Epithelial cell of prostate (primary cell): ENCODE measurements at regions not wholly inside any gene's neighbourhood (a gene's known extent, or its start where the extent isn't known, plus 50 kb on each side); places are given as distances from the start of the nearest gene placed in this dataset.

Experiments
- DNase-seq: peaks from one replicate; pipeline ENCODE4 v3.0.0-alpha.2; 2011; ENCODE audit warnings: low read depth, low spot score
- H3K27ac ChIP-seq: fragments of 450-650 bp; 2 replicates; pipeline ENCODE4 v1.5.1; 2017; ENCODE audit warnings: mild to moderate bottlenecking

GRCh38 chr13:82912564-82912963 is 969.7 kb downstream of the SLITRK1 start:
- DNase-seq: no peak
- H3K27ac ChIP-seq: no peak overlapping the region

- no peak overlapping the region for H3K27ac ChIP-seq
- DNase-seq: no peak
These were observed 977.2 kb downstream of the SLITRK1 start for GRCh38 chr13:82905071-82905470.

- no peak for DNase-seq
- no peak overlapping the region for H3K27ac ChIP-seq
These were observed 981.8 kb downstream of the SLITRK1 start for GRCh38 chr13:82900453-82900852.

- no peak for DNase-seq
- no peak overlapping the region for H3K27ac ChIP-seq
These were observed 983.7 kb downstream of the SLITRK1 start for GRCh38 chr13:82898586-82898985.

GRCh38 chr13:82879921-82880320 is 1002.4 kb downstream of the SLITRK1 start:
- DNase-seq: no peak
- no peak overlapping the region for H3K27ac ChIP-seq

GRCh38 chr13:82878536-82878935 is 1003.7 kb downstream of the SLITRK1 start:
- H3K27ac ChIP-seq: no peak overlapping the region
- DNase-seq: no peak

GRCh38 chr13:82867284-82867683 is 1015.0 kb downstream of the SLITRK1 start:
- no peak for DNase-seq
- no peak overlapping the region for H3K27ac ChIP-seq

GRCh38 chr13:82850644-82851043 is 1031.6 kb downstream of the SLITRK1 start:
- H3K27ac ChIP-seq: no peak overlapping the region
- no peak for DNase-seq

- DNase-seq: no peak
- H3K27ac ChIP-seq: no peak overlapping the region
These were observed 1033.5 kb downstream of the SLITRK1 start for GRCh38 chr13:82848766-82849165.

GRCh38 chr13:82847595-82847994 is 1034.7 kb downstream of the SLITRK1 start:
- DNase-seq: no peak
- no peak overlapping the region for H3K27ac ChIP-seq

- no peak overlapping the region for H3K27ac ChIP-seq
- DNase-seq: no peak
These were observed 1048.4 kb downstream of the SLITRK1 start for GRCh38 chr13:82833923-82834322.

- no peak overlapping the region for H3K27ac ChIP-seq
- DNase-seq: no peak
These were observed 1053.2 kb downstream of the SLITRK1 start for GRCh38 chr13:82829040-82829439.

GRCh38 chr13:82827724-82828123 is 1054.5 kb downstream of the SLITRK1 start:
- no peak overlapping the region for H3K27ac ChIP-seq
- DNase-seq: no peak

- DNase-seq: no peak
- no peak overlapping the region for H3K27ac ChIP-seq
These were observed 1059.3 kb downstream of the SLITRK1 start for GRCh38 chr13:82822935-82823334.

GRCh38 chr13:82817133-82817532 is 1065.1 kb downstream of the SLITRK1 start:
- H3K27ac ChIP-seq: no peak overlapping the region
- DNase-seq: no peak

- no peak overlapping the region for H3K27ac ChIP-seq
- DNase-seq: no peak
These were observed 1066.5 kb downstream of the SLITRK1 start for GRCh38 chr13:82815791-82816190.

GRCh38 chr13:82803341-82803740 is 1078.9 kb downstream of the SLITRK1 start:
- no peak overlapping the region for H3K27ac ChIP-seq
- DNase-seq: no peak

GRCh38 chr13:82802528-82802927 is 1079.7 kb downstream of the SLITRK1 start:
- no peak overlapping the region for H3K27ac ChIP-seq
- DNase-seq: no peak

GRCh38 chr13:82800391-82800790 is 1081.9 kb downstream of the SLITRK1 start:
- H3K27ac ChIP-seq: no peak overlapping the region
- no peak for DNase-seq

GRCh38 chr13:82797876-82798275 is 1084.4 kb downstream of the SLITRK1 start:
- DNase-seq: no peak
- H3K27ac ChIP-seq: no peak overlapping the region

- no peak for DNase-seq
- no peak overlapping the region for H3K27ac ChIP-seq
These were observed 1091.2 kb downstream of the SLITRK1 start for GRCh38 chr13:82791035-82791434.

- no peak overlapping the region for H3K27ac ChIP-seq
- no peak for DNase-seq
These were observed 1109.5 kb downstream of the SLITRK1 start for GRCh38 chr13:82772816-82773215.

- no peak for DNase-seq
- H3K27ac ChIP-seq: no peak overlapping the region
These were observed 1115.4 kb downstream of the SLITRK1 start for GRCh38 chr13:82766732-82767321.
